ENCODE measurements at regions not wholly inside any gene's neighbourhood (a gene's known extent, or its start where the extent isn't known, plus 50 kb on each side); places are given as distances from the start of the nearest gene placed in this dataset.
"Not testable (repeated sequence)": the region's sequence is repeated elsewhere in the genome, so short reads cannot be mapped to it uniquely, and the experiment has no call there.

DNA sequence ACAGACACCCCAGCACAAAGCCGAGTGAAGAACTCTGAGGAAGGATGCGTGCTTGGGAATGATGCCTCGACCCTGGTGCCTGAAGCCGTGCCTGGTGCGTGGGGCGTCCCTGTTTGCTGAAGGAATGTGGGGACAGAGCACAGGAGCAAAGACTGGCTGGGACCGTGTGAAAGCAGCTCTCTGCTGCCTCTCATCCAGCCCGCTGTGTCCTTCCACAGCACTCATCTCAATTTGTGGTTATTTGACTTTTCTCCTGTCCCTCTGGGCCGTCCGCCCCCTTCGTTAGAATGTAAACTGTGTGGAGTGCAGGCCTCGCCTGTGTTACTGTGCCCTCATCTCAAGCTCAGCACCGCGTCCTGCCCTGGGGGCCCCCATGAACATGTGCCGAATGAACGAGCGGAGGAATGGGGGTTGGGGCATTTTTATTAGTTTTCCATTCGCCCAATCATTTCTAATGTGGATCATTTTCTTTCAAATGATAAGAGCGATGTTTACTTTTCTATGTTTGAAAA lies 155.5 kb downstream of the NPIPB11 start:
- WGBS = 88% methylated on average over 14 of the region's 19 CpGs
- not testable (repeated sequence) for H3K9me3 ChIP-seq (ENCODE audit: insufficient read depth, low read depth, low read length); H3K27ac ChIP-seq (ENCODE audit: low read depth, low read length); H3K4me3 ChIP-seq (ENCODE audit: low read length); H3K9ac ChIP-seq (ENCODE audit: low read depth, low read length); H3K36me3 ChIP-seq (ENCODE audit: insufficient read depth, low read length); H3K4me1 ChIP-seq (ENCODE audit: insufficient read depth, low read length); H3K27me3 ChIP-seq (ENCODE audit: insufficient read depth, low read length)

DNA sequence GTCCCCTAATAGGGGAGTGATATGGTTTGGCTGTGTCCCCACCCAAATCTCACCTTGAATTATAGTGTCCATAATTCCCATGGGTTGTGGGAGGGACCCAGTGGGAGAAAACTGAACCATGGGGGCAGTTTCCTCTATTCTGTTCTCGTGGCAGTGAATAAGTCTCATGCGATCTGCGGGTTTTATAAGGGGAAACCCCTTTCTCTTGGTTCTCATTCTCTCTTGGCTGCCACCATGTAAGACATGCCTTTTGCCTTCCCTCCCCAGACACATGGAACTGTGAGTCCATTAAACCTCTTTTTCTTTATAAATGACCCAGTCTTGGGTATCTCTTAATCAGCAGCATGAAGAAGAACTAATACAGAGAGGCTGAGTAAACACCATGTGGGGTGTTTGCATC lies 156.0 kb downstream of the NPIPB11 start:
- not testable (repeated sequence) for H3K36me3 ChIP-seq (ENCODE audit: insufficient read depth, low read length); H3K9me3 ChIP-seq (ENCODE audit: insufficient read depth, low read depth, low read length); H3K4me3 ChIP-seq (ENCODE audit: low read length); H3K27me3 ChIP-seq (ENCODE audit: insufficient read depth, low read length); H3K4me1 ChIP-seq (ENCODE audit: insufficient read depth, low read length); H3K9ac ChIP-seq (ENCODE audit: low read depth, low read length); H3K27ac ChIP-seq (ENCODE audit: low read depth, low read length)
- WGBS = 92% methylated on average over 3 of the region's 3 CpGs

DNA sequence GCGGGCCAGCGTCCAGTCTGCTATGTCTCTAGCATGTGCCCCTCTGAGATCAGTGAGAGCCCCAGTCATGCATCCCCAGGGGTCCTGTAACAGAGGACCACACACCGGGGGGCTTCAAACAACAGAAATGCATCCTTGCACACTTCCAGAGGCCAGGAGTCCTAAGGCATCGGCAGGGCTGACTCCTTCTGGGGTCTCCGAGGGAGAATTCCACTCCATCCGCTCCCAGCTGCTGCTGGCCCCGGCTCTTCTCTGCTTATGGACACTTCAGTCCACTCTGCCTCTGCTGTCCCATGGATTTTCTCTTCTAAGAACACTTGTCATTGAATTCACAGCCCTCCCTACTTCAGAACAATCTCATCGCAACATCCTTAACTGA lies 157.6 kb downstream of the NPIPB11 start:
- 91% methylated on average over 8 of the region's 8 CpGs for WGBS
- H3K27ac ChIP-seq (ENCODE audit: low read depth, low read length); H3K36me3 ChIP-seq (ENCODE audit: insufficient read depth, low read length); H3K9me3 ChIP-seq (ENCODE audit: insufficient read depth, low read depth, low read length); H3K4me3 ChIP-seq (ENCODE audit: low read length); H3K27me3 ChIP-seq (ENCODE audit: insufficient read depth, low read length); H3K9ac ChIP-seq (ENCODE audit: low read depth, low read length); H3K4me1 ChIP-seq (ENCODE audit: insufficient read depth, low read length): not testable (repeated sequence)

DNA sequence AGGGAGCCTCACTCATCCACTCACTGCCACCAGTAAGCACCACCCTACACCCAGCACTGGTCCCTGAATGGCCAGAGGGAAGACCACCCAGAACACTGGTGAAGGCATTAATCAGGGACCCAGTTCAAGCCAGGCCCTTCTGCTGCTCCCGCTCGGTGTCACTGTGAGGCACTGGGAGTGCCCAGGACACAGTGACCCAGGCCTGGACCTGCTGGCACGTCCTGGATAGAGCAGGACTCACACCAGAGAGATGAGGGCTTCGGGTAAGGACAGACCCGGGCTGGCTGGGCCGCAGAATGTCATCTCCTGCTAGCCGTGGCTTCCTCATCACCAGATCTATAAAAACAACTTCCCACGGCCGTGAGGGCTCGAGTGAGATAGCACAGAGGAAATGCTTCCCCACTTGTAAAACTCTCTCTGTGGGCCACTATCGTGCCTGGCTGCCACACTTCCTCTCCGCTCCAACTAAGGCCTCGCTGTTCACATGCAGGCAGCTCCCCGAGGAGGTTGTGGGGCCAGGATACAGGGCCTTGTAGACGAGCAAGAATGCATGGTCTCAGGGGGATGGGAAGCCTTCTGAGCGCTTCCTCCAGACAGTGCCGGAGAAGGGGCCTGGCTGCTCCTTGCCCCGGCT lies 158.1 kb downstream of the NPIPB11 start:
- not testable (repeated sequence) for H3K27me3 ChIP-seq (ENCODE audit: insufficient read depth, low read length); H3K36me3 ChIP-seq (ENCODE audit: insufficient read depth, low read length); H3K27ac ChIP-seq (ENCODE audit: low read depth, low read length); H3K9ac ChIP-seq (ENCODE audit: low read depth, low read length); H3K4me1 ChIP-seq (ENCODE audit: insufficient read depth, low read length); H3K4me3 ChIP-seq (ENCODE audit: low read length); H3K9me3 ChIP-seq (ENCODE audit: insufficient read depth, low read depth, low read length)
- WGBS = 89% methylated on average over 18 of the region's 18 CpGs

DNA sequence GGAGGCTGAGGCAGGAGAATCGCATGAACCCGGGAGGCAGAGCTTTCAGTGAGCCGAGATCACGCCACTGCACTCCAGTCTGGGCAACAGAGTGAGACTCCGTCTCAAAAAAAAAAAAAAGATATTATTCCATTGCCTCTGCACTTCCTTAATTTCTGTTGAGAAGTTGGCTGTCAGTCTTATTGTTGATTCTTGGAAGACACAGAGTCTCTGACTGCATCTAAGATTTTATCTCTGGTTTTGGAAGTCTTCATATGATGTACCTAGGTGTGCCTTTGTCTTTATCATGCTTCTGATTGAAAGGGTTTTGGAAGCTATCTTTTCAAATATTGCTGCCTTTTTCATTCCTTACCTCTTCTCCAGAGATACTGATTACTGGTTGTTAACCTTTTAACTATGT lies 160.4 kb downstream of the NPIPB11 start:
- H3K9ac ChIP-seq (ENCODE audit: low read depth, low read length); H3K4me3 ChIP-seq (ENCODE audit: low read length); H3K27ac ChIP-seq (ENCODE audit: low read depth, low read length); H3K4me1 ChIP-seq (ENCODE audit: insufficient read depth, low read length); H3K36me3 ChIP-seq (ENCODE audit: insufficient read depth, low read length); H3K9me3 ChIP-seq (ENCODE audit: insufficient read depth, low read depth, low read length); H3K27me3 ChIP-seq (ENCODE audit: insufficient read depth, low read length): not testable (repeated sequence)
- 68% methylated on average over 4 of the region's 5 CpGs for WGBS

DNA sequence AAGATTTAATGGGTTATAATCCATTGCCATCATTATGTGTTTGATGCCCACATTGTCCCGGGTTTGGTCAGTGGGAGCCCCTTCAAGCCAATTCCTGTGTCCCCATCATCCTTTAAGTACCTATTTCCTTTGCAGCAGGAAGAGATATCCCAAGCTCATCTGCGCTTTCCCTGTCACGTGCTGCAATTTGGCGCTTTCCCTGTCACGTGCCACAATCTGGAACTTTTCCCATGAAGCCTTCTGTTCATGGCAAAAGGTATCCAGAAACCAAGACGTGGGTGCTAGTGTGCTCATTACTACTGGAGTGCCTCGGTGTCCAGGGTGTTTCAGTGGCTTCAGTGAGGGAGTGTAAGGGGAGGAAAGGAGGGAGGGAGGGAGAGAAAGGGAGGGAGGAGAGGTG lies 168.5 kb downstream of the NPIPB11 start:
- no peak overlapping the region for H3K4me3 ChIP-seq (ENCODE audit: low read length)
- no peaks in the 10 kb centered on the region for H3K4me1 ChIP-seq (ENCODE audit: insufficient read depth, low read length)
- no peaks in the 10 kb centered on the region for H3K36me3 ChIP-seq (ENCODE audit: insufficient read depth, low read length)
- no peaks in the 10 kb centered on the region for H3K27me3 ChIP-seq (ENCODE audit: insufficient read depth, low read length)
- no peaks in the 10 kb centered on the region for H3K9me3 ChIP-seq (ENCODE audit: insufficient read depth, low read depth, low read length)
- WGBS = 84% methylated on average over 7 of the region's 7 CpGs
- no peak overlapping the region for H3K27ac ChIP-seq (ENCODE audit: low read depth, low read length)
- no peak overlapping the region for H3K9ac ChIP-seq (ENCODE audit: low read depth, low read length)

DNA sequence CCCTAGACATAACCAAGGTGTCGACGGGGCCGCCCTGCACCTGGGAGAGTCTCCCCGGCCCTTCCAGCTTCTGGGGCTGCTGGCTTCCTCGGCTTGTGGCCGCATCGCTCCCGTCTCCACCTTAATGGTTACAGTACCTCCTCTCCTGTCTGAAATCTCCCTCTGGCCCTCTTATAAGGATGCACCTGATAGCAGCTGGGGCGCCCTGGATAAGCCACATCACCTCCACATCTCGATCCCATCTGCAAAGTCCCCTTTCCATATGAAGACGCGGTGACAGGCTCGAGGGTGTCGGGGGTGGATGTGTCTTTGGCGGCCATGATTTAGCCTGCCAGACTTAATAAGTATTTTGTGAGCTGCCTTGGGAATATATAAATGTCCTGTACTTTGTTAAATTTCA lies 169.0 kb downstream of the NPIPB11 start:
- H3K27me3 ChIP-seq (ENCODE audit: insufficient read depth, low read length); H3K36me3 ChIP-seq (ENCODE audit: insufficient read depth, low read length); H3K9ac ChIP-seq (ENCODE audit: low read depth, low read length); H3K9me3 ChIP-seq (ENCODE audit: insufficient read depth, low read depth, low read length); H3K27ac ChIP-seq (ENCODE audit: low read depth, low read length); H3K4me1 ChIP-seq (ENCODE audit: insufficient read depth, low read length); H3K4me3 ChIP-seq (ENCODE audit: low read length): not testable (repeated sequence)
- 92% methylated on average over 15 of the region's 15 CpGs for WGBS

DNA sequence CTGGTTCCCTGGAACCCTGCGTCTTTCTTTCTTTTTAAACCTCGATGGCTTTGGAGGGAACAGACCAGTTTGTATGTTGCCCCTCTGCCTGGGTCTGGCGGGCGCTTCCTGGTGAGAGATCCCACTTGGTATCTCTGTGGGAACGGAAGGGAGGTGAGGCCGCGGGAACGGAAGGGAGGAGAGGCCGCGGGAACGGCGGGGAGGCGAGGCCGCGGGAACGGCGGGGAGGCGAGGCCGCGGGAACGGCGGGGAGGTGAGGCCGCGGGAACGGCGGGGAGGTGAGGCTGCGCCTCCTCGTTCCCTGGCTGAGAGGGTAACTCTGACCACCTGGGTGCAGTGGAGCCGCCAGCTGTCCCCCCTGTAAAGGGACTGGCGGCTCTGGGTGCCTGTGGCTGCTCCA lies 169.5 kb downstream of the NPIPB11 start:
- H3K9ac ChIP-seq (ENCODE audit: low read depth, low read length); H3K9me3 ChIP-seq (ENCODE audit: insufficient read depth, low read depth, low read length); H3K27me3 ChIP-seq (ENCODE audit: insufficient read depth, low read length); H3K4me3 ChIP-seq (ENCODE audit: low read length); H3K4me1 ChIP-seq (ENCODE audit: insufficient read depth, low read length); H3K36me3 ChIP-seq (ENCODE audit: insufficient read depth, low read length); H3K27ac ChIP-seq (ENCODE audit: low read depth, low read length): not testable (repeated sequence)
- 95% methylated on average over 30 of the region's 30 CpGs for WGBS

DNA sequence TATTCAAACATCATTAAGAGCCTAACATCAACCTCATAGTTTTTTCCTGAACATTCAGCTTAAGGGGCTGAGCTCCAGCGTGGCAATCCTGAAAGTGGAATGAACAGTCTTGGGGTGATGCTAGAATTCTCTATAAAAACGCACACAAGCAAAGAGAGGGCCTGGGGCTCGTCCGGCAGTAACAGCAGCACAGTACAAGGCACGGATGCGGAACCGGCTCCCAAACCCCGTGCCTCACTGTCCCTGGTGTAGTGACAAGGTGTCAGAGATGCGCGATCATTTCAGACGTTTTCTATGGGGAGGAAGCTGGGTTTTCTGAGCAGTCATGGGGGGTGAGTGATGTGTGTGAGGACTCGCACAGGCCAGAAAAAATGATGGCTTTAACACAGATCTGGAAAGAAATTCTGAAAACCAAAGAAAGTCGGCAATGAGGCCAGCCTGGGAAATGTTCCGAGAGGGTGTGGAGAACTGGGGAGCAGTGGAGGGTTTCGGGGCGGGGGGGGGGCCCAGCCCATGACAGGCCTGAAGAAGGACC lies 170.6 kb downstream of the NPIPB11 start:
- WGBS = 93% methylated on average over 16 of the region's 16 CpGs
- not testable (repeated sequence) for H3K9ac ChIP-seq (ENCODE audit: low read depth, low read length)

DNA sequence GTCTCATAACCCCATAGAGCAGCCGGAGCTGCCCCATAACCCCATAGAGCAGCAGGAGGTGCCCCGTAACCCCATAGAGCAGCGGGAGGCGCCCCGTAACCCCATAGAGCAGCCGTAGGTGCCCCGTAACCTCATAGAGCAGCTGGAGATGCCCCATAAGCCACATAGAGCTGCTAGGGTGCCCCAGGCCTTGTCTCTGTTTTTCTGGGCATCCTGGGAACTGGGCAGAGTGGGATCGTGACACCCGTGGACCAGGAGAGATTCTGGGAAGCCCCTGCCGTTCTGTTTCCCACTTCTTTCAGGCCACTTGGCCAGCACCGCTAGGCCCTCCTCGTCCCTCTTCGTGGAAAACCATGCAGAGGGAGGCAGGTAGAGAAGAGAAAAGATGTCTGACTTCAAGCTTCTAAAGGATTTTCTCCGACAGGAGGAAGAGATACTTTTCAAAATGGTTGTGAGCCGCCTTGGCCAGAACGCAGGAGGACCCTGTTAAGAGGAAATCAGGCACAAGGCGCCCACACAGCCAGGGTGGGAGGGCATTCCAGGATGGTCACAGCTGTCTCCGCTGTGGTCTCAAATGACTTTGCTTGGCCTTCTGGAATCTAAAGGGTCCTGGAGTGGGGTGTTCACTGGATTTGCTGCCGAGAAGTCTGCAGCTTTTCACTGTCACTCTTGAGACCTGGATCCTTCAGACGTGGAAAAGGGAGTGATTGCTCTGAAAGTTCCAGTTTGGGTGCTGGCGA lies 171.8 kb downstream of the NPIPB11 start:
- not testable (repeated sequence) for H3K36me3 ChIP-seq (ENCODE audit: insufficient read depth, low read length); H3K4me1 ChIP-seq (ENCODE audit: insufficient read depth, low read length); H3K9ac ChIP-seq (ENCODE audit: low read depth, low read length); H3K9me3 ChIP-seq (ENCODE audit: insufficient read depth, low read depth, low read length); H3K27ac ChIP-seq (ENCODE audit: low read depth, low read length); H3K4me3 ChIP-seq (ENCODE audit: low read length); H3K27me3 ChIP-seq (ENCODE audit: insufficient read depth, low read length)
- 90% methylated on average over 21 of the region's 21 CpGs for WGBS

More for the DNA sequence above, 170.6 kb downstream of the NPIPB11 start:
- not testable (repeated sequence) for H3K36me3 ChIP-seq (ENCODE audit: insufficient read depth, low read length); H3K9me3 ChIP-seq (ENCODE audit: insufficient read depth, low read depth, low read length); H3K27me3 ChIP-seq (ENCODE audit: insufficient read depth, low read length); H3K4me1 ChIP-seq (ENCODE audit: insufficient read depth, low read length); H3K27ac ChIP-seq (ENCODE audit: low read depth, low read length); H3K4me3 ChIP-seq (ENCODE audit: low read length)

DNA sequence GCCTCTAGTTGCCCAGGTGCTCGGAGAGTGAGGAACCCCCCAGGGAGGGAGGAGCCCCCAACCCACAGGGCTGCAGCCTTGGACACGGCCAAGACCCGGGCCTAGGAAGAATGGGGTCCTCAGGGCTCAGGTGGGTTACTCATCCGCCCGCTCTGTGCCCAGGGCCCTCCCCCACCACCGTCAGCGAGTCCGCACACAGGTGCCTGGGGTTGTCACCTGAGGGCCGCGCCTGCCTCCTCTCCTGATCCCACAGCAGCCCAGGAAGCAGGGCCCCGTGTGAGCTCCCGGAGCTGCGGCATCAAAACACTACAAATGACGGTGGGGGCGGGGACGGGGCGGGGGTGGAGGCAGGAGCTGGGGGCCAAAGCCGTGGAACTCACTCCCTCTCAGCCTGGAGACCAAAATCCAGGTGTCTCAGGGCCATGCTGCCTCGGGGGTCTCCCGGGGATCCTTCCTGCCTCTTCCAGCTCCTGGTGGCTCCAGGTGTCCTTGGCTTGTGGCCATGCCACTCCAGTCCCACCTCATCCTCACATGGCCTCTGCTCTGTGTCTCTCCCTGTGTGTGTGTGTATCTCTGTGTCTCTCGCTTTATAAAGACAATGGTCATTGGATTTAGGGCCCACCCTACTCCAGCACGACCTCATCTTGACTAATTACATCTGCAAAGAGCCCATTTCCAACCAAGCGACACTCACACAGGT lies 172.7 kb downstream of the NPIPB11 start:
- H3K27ac ChIP-seq (ENCODE audit: low read depth, low read length); H3K27me3 ChIP-seq (ENCODE audit: insufficient read depth, low read length); H3K36me3 ChIP-seq (ENCODE audit: insufficient read depth, low read length); H3K4me3 ChIP-seq (ENCODE audit: low read length); H3K9me3 ChIP-seq (ENCODE audit: insufficient read depth, low read depth, low read length); H3K4me1 ChIP-seq (ENCODE audit: insufficient read depth, low read length); H3K9ac ChIP-seq (ENCODE audit: low read depth, low read length): not testable (repeated sequence)
- WGBS = 94% methylated on average over 23 of the region's 23 CpGs
